Common myeloid progenitor, CD34-positive (primary cell): ENCODE measurements at regions not wholly inside any gene's neighbourhood (a gene's known extent, or its start where the extent isn't known, plus 50 kb on each side); places are given as distances from the start of the nearest gene placed in this dataset.

Source experiments
- CTCF ChIA-PET: fragments of 350-600 bp; sonication (Branson Sonifier 250); formaldehyde crosslinking; loops from one replicate; lab custom pipeline; 2021; ENCODE audit warnings: antibody characterized with exemption; lab: Charles Lee
- POLR2A ChIA-PET: fragments of 350-600 bp; sonication (Branson Sonifier 250); formaldehyde crosslinking; loops from one replicate; lab custom pipeline; 2021; ENCODE audit warnings: antibody characterized with exemption; lab: Charles Lee
- DNase-seq, 3 donors: peaks; one replicate each; pipeline versions ENCODE4 v3.0.0 to v3.0.0-alpha.2; 2013
- H3K27ac ChIP-seq, 2 experiments: 1 replicate in 1 of 2; 2 replicates in 1 of 2; pipeline ENCODE4 v1.7.0; 2013; ENCODE audit warnings: inconsistent platforms in 2 of 2, low read length in 2 of 2, mild to moderate bottlenecking in 2 of 2, low read depth in 1 of 2, moderate library complexity in 1 of 2; ENCODE audit not compliant: severe bottlenecking in 2 of 2, insufficient read depth in 1 of 2, poor library complexity in 1 of 2
- H3K27me3 ChIP-seq, 5 experiments: replicated peaks in 2 of 5; 1 replicate in 3 of 5; 2 replicates in 2 of 5; pipeline versions ENCODE4 v1.6.1 to v1.7.0; 2013; ENCODE audit warnings: low read length in 4 of 5, mild to moderate bottlenecking in 2 of 5, moderate library complexity in 2 of 5, inconsistent platforms in 1 of 5; ENCODE audit not compliant: insufficient read depth in 5 of 5, control insufficient read depth in 4 of 5
- H3K36me3 ChIP-seq, 4 experiments: 1 replicate in 2 of 4; 2 replicates in 2 of 4; pipeline versions ENCODE4 v1.6.1 to v1.7.0; 2013; ENCODE audit warnings: low read length in 3 of 4, control low read depth in 1 of 4, mild to moderate bottlenecking in 1 of 4; ENCODE audit not compliant: control insufficient read depth in 4 of 4, insufficient read depth in 4 of 4
- H3K4me1 ChIP-seq, 4 experiments: 1 replicate in 3 of 4; 2 replicates in 1 of 4; pipeline versions ENCODE4 v1.6.1 to v1.7.1; 2013; ENCODE audit warnings: low read length in 3 of 4, mild to moderate bottlenecking in 3 of 4, control low read depth in 1 of 4, inconsistent platforms in 1 of 4, moderate library complexity in 1 of 4; ENCODE audit not compliant: control insufficient read depth in 4 of 4, insufficient read depth in 4 of 4; ENCODE audit errors: control extremely low read depth in 1 of 4
- H3K4me3 ChIP-seq, 7 experiments: 1 replicate in 4 of 7; 2 replicates in 3 of 7; pipeline versions ENCODE4 v1.5.1 to v1.7.0; 2013; ENCODE audit warnings: mild to moderate bottlenecking in 7 of 7, low read length in 6 of 7, moderate library complexity in 6 of 7, inconsistent platforms in 2 of 7, low read depth in 2 of 7, control low read depth in 1 of 7; ENCODE audit not compliant: insufficient read depth in 4 of 7, control insufficient read depth in 1 of 7; ENCODE audit errors: extremely low read depth in 1 of 7
- H3K9me3 ChIP-seq, 5 experiments: 1 replicate in 4 of 5; 2 replicates in 1 of 5; pipeline versions ENCODE4 v1.6.1 to v1.7.1; 2013; ENCODE audit warnings: low read length in 4 of 5, mild to moderate bottlenecking in 2 of 5, inconsistent platforms in 1 of 5, low read depth in 1 of 5, moderate library complexity in 1 of 5; ENCODE audit not compliant: control insufficient read depth in 4 of 5, insufficient read depth in 2 of 5; ENCODE audit errors: control extremely low read depth in 1 of 5
- WGBS: methylation state at CpG from one replicate; pipeline ENCODE4 v1.1.5; 2013; ENCODE audit not compliant: insufficient coverage; 5-methylcytosine and 5-hydroxymethylcytosine counted together

DNA sequence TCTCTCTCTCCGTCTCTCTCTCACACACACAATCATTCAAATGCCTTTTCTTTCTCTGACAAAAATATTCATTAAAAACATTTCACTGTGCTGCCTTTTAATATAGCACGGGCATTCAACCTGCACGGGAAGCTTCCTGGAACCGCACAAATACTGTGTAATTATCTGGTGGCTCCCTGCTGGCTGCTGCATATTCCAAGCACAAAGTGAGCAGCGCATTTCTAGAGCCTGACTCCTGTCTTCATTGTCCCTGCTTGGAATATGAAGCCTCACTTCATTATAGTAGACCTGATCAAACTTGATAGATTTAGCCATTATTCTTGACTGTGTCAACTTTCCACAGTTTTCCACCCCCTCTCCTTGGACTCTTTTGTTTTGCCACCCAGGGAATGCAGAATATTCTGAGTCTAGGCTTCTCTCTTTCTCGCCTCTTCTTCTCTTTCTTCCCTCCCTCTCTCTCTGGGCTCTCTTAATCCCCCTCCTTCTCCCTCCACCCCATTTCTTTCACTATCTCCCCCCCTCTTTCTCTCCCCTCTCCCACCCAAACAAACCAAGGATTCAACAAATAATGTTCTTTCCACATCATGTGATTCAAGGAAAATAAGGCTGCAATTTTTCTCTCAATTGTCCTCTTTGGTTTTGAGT is 672.1 kb upstream of the FANCL start:
- Histone ChIP-seq H3K9me3 (no peaks in the 10 kb centered on the region), H3K27me3 (no peaks in the 10 kb centered on the region), H3K4me1 (no peaks in the 10 kb centered on the region), H3K4me3 (no peak overlapping the region), H3K36me3 (peaks cover 0 to 6% (median under 1%) of the 10 kb centered on the region in 4 experiments), H3K27ac (no peak overlapping the region)
- POLR2A ChIA-PET: no interaction called here
- CTCF ChIA-PET: no interaction called here
- DNase-seq: no peak
- 97% methylated on average over 6 of the region's 6 CpGs for WGBS

- Histone ChIP-seq H3K27me3 (no peaks in the 10 kb centered on the region), H3K4me3 (no peak overlapping the region), H3K4me1 (peaks cover 0 to 2% (median 0%) of the 10 kb centered on the region in 4 experiments), H3K36me3 (peaks cover 0 to 6% (median under 1%) of the 10 kb centered on the region in 4 experiments), H3K9me3 (no peaks in the 10 kb centered on the region), H3K27ac (no peak overlapping the region)
- CTCF ChIA-PET: no interaction called here
- DNase-seq: no peak
- POLR2A ChIA-PET: no interaction called here
- no CpG with 5 or more reads among the region's 1 CpG for WGBS
Observed at GRCh38 chr2:58911877-58912276, 670.8 kb upstream of the FANCL start.

- no peaks in the 10 kb centered on the region for H3K9me3 ChIP-seq
- H3K36me3 ChIP-seq: no peaks in the 10 kb centered on the region
- no peak overlapping the region for H3K4me3 ChIP-seq
- no peak for DNase-seq
- H3K27ac ChIP-seq: no peak overlapping the region
- H3K27me3 ChIP-seq: no peaks in the 10 kb centered on the region
- CTCF ChIA-PET: no interaction called here
- WGBS: no CpG with 5 or more reads among the region's 2 CpGs
- peaks cover 0 to 25% (median 6%) of the 10 kb centered on the region in 4 experiments for H3K4me1 ChIP-seq
- POLR2A ChIA-PET: no interaction called here
Observed at GRCh38 chr2:58908501-58909154, 667.5 kb upstream of the FANCL start.

- Histone ChIP-seq H3K36me3 (no peaks in the 10 kb centered on the region), H3K9me3 (no peaks in the 10 kb centered on the region), H3K27ac (no peak overlapping the region), H3K4me1 (peaks cover 0 to 29% (median 10%) of the 10 kb centered on the region in 4 experiments), H3K4me3 (no peak overlapping the region), H3K27me3 (no peaks in the 10 kb centered on the region)
- WGBS: no CpG with 5 or more reads among the region's 1 CpG
- DNase-seq: no peak
- ChIA-PET POLR2A (no interaction called here), CTCF (no interaction called here)
Observed at GRCh38 chr2:58907644-58908043, 666.5 kb upstream of the FANCL start.

GRCh38 chr2:58906081-58906645 is 665.0 kb upstream of the FANCL start:
- no peaks in the 10 kb centered on the region for H3K36me3 ChIP-seq
- DNase-seq: peak in 2 of 3 donors; percentile 15 to 34
- no peaks in the 10 kb centered on the region for H3K27me3 ChIP-seq
- no peak overlapping the region for H3K27ac ChIP-seq
- H3K4me3 ChIP-seq: no peak overlapping the region
- H3K9me3 ChIP-seq: no peaks in the 10 kb centered on the region
- H3K4me1 ChIP-seq: peaks cover 0 to 34% (median 14%) of the 10 kb centered on the region in 4 experiments
- 62% methylated on average over 5 of the region's 7 CpGs for WGBS
- POLR2A ChIA-PET: no interaction called here
- CTCF ChIA-PET: interaction anchor here (0.9 to 2.5 kb wide), 4 partner anchors 8 to 23 kb away, joined by 3 to 9 read pairs (median 4); no protein-coding TSS in a partner anchor

DNA sequence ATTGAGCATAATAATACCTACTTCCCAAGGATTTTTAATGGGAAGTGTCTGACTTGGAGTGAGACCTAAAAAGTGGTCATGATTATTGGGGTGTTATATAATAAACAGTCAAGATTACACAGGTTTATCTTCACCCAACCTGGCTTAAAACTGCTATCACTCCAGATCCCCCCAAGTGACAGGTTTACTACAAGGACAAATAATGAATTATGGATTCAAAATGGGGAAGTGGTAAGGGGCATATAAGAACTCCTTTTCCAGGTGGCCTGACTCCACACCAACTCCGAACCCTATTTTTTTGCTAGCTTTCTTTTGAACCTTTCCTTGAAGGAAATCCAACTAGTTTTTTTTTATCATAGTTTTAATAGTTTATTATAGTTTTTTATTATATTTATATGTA is 663.0 kb upstream of the FANCL start:
- DNase-seq: peak; percentile 48 to 88 (median 79)
- no CpG with 5 or more reads among the region's 1 CpG for WGBS
- no peaks in the 10 kb centered on the region for H3K27me3 ChIP-seq
- ChIA-PET CTCF (interaction anchor here (0.9 kb wide), 1 partner anchor 10 kb away, joined by 3 read pairs; no protein-coding TSS in a partner anchor), POLR2A (no interaction called here)
- H3K9me3 ChIP-seq: no peaks in the 10 kb centered on the region
- no peak overlapping the region for H3K27ac ChIP-seq
- H3K4me3 ChIP-seq: no peak overlapping the region
- H3K4me1 ChIP-seq: peaks cover 2 to 54% (median 31%) of the 10 kb centered on the region in 4 experiments
- H3K36me3 ChIP-seq: no peaks in the 10 kb centered on the region

- peaks cover 5 to 61% (median 33%) of the 10 kb centered on the region in 4 experiments for H3K4me1 ChIP-seq
- no peaks in the 10 kb centered on the region for H3K9me3 ChIP-seq
- CTCF ChIA-PET: interaction anchor here (1.1 kb wide), 1 partner anchor 11 kb away, joined by 3 read pairs; no protein-coding TSS in a partner anchor
- H3K4me3 ChIP-seq: no peak overlapping the region
- no peak for DNase-seq
- no peak overlapping the region for H3K27ac ChIP-seq
- H3K36me3 ChIP-seq: no peaks in the 10 kb centered on the region
- no peaks in the 10 kb centered on the region for H3K27me3 ChIP-seq
- POLR2A ChIA-PET: no interaction called here
- 96% methylated on average over 2 of the region's 2 CpGs for WGBS
Observed at GRCh38 chr2:58903427-58903826, 662.3 kb upstream of the FANCL start.
